Heart right ventricle (tissue), 16 donors: ENCODE measurements at regions not wholly inside any gene's neighbourhood (a gene's known extent, or its start where the extent isn't known, plus 50 kb on each side); places are given as distances from the start of the nearest gene placed in this dataset.
A peak's percentile ranks its signal among the peaks of the same experiment; 100 is the strongest.

Source experiments
- ATAC-seq, 8 donors: fragments of 200-7000 bp; cut with Tn5 transposase; one replicate each; pipeline ENCODE4 v1.9.1; 2020; ENCODE audit warnings: mild to moderate bottlenecking in 8 of 8, moderate library complexity in 8 of 8, moderate number of reproducible peaks in 1 of 8
- DNase-seq, 2 donors: peaks; one replicate each; pipeline ENCODE4 v3.0.0-alpha.2; 2020
- H3K27ac ChIP-seq, 10 donors: fragments of 200-600 bp; sonication (generic) in 2 of 10; one replicate each; pipeline versions ENCODE4 v1.5.0 to v1.8.0; 2020 to 2022; ENCODE audit warnings: mild to moderate bottlenecking in 3 of 10
- H3K27me3 ChIP-seq, 7 donors: fragments of 200-600 bp; one replicate each; pipeline ENCODE4 v1.8.0; 2021 to 2022; ENCODE audit warnings: mild to moderate bottlenecking in 2 of 7
- H3K36me3 ChIP-seq, 9 donors: fragments of 200-600 bp; sonication (generic) in 1 of 9; one replicate each; pipeline versions ENCODE4 v1.5.0 to v1.8.0; 2020 to 2022; ENCODE audit warnings: mild to moderate bottlenecking in 2 of 9
- H3K4me1 ChIP-seq, 9 donors: fragments of 200-600 bp; sonication (generic) in 1 of 9; one replicate each; pipeline versions ENCODE4 v1.5.0 to v1.8.0; 2020 to 2022; ENCODE audit warnings: mild to moderate bottlenecking in 4 of 9
- H3K4me3 ChIP-seq, 10 donors: fragments of 200-600 bp; sonication (generic) in 2 of 10; one replicate each; pipeline versions ENCODE4 v1.5.0 to v1.8.0; 2020 to 2022; ENCODE audit warnings: mild to moderate bottlenecking in 7 of 10, moderate library complexity in 2 of 10
- H3K9me3 ChIP-seq, 11 donors: fragments of 200-600 bp in 10 of 11; sonication (generic) in 2 of 11; one replicate each; pipeline versions ENCODE4 v1.5.0 to v1.8.0; 2013 to 2022; ENCODE audit warnings: mild to moderate bottlenecking in 2 of 11, control low read depth in 1 of 11, moderate library complexity in 1 of 11
- WGBS, 2 donors: extraction: QIAGEN DNeasy Blood & Tissue Kit; methylation state at CpG; one replicate each; pipeline ENCODE4 v1.1.7; 2013; ENCODE audit warnings: inconsistent platforms in 1 of 2; 5-methylcytosine and 5-hydroxymethylcytosine counted together
- intact Hi-C, 10 donors: fragments of 100-400 bp; cut with DNase I; formaldehyde crosslinking; loops; one replicate each; pipeline versions ENCODE4 v1.11.1 to v1.14.2; 2022
- TF ChIP-seq, protein P1 (sequence below), 9 donors: fragments of 200-600 bp; sonication (generic) in 2 of 9; IDR thresholded peaks; one replicate each; pipeline versions ENCODE4 v1.5.0 to v1.8.0; 2021 to 2022; ENCODE audit warnings: antibody characterized with exemption in 9 of 9, mild to moderate bottlenecking in 5 of 9, moderate library complexity in 1 of 9
- donor health status: Arrhythmogenic right ventricular cardiomyopathy.
- donor health status: ischemic (EF 13 %, LVEDD 7.1; RV severe dilation, severe dysfunction).
- donor health status: healthy with polysubstance abuse.
- donor health status: DM: no; HTN: yes; CAD: no.
- donor health status: DM: no; HTN: no; CAD: no.
- donor health status: ischemic (EF 25% LVEDD 6.9; RV normal size, moderate dysfunction).
- donor health status: ischemic (EF 25% LVEDD 5.7; RV mildly dilated, moderate dysfunction).
- donor health status: healthy.
- donor health status: DM: yes; HTN: yes; CAD: no.
- donor health status: Ischemic cardiomyopathy.
- donor health status: ischemic (EF 35%, LVEDD 5.7; RV mildly dilated, moderate dysfunction).
- donor health status: nonischemic (EF 11% LVEDD 7.7; RV severe dilation, severe dysfunction).
- donor health status: DM: yes; HTN: yes; CAD: no.
- donor health status: PGD.
- donor health status: ischemic (EF 29% LVEDD 5.4; RV normal size, mild dysfunction).
- donor health status: nonischemic (EF 23%, LVEDD 6.1; RV moderate dilation, normal function).

DNA sequence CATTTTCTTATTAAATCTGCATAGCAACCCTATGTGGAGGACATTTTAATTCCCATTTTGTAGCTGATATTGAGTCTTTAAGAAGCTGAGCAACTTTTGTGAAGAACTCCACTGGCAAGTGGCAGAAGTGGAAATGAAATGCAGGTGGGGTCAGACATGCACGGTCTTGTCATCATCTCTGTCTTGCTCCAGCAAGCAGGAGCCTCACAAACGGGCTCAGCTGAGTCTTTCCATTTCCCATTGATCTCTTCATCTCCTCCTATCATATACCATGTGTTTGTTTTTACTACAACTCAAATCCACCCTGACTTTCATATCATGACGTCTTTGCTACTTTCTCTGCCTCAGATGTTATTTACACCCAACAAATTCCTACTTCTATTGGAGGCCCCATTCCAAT lies 97.9 kb upstream of the TENM4 start:
- Histone ChIP-seq H3K27ac (no peak overlapping the region), H3K27me3 (peaks cover 0 to 5% (median 0%) of the 10 kb centered on the region in 7 donors), H3K4me1 (no peaks in the 10 kb centered on the region), H3K9me3 (no peaks in the 10 kb centered on the region), H3K4me3 (no peak overlapping the region), H3K36me3 (no peaks in the 10 kb centered on the region)
- DNase-seq (no peak), ATAC-seq (no peak)
- intact Hi-C loops = no loop called here
- TF ChIP-seq, protein P1, sequence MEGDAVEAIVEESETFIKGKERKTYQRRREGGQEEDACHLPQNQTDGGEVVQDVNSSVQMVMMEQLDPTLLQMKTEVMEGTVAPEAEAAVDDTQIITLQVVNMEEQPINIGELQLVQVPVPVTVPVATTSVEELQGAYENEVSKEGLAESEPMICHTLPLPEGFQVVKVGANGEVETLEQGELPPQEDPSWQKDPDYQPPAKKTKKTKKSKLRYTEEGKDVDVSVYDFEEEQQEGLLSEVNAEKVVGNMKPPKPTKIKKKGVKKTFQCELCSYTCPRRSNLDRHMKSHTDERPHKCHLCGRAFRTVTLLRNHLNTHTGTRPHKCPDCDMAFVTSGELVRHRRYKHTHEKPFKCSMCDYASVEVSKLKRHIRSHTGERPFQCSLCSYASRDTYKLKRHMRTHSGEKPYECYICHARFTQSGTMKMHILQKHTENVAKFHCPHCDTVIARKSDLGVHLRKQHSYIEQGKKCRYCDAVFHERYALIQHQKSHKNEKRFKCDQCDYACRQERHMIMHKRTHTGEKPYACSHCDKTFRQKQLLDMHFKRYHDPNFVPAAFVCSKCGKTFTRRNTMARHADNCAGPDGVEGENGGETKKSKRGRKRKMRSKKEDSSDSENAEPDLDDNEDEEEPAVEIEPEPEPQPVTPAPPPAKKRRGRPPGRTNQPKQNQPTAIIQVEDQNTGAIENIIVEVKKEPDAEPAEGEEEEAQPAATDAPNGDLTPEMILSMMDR (IDR thresholded peaks at IDR 0.05) = no peak
- 57 to 63% methylated on average over 3 of the region's 3 CpGs for WGBS, 2 donors

DNA sequence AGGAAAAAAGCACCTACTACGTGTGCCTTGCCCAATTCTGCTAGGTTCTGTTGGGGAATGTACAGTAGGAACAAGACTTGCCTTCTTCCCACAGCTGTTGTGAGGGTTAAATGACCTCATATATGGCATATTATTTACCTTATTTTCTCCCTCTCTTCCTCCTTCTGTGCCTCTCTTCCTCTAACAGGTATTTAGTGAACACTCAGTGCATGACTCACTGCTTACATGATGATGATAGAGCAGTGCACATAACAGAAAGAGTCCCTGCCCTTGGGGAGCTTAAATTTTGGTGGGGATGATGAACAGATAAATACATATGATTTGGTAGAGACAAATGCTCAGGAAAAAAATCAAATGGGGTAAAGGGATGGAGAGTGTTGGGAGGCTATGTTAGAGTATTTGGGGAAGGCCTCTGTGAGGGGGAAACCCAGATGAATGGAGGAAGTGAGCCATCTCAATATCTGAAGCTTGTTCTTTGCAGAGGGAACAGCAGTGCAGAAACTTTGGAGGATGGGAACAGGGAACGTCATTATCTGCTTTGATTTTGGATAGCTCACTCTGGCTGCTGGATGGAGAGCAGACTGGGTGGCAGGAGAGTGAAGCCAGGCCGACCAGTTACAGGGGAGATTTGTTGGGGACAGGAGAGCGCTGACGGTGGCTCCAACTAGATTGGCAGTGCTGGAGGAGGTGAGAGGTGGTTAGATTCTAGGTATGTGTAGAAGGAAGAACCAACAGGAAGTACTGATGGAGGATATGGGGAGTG lies 95.5 kb upstream of the TENM4 start:
- H3K9me3 ChIP-seq = no peaks in the 10 kb centered on the region
- no peak overlapping the region for H3K4me3 ChIP-seq
- 44 to 48% methylated on average over 5 of the region's 5 CpGs for WGBS, 2 donors
- no peaks in the 10 kb centered on the region for H3K4me1 ChIP-seq
- intact Hi-C loops = no loop called here
- ATAC-seq (peak in 6 of 8 donors; percentile 20 to 77 (median 54)), DNase-seq (peak; percentile 15 to 16)
- H3K27me3 ChIP-seq = peaks cover 0 to 5% (median 0%) of the 10 kb centered on the region in 7 donors
- H3K36me3 ChIP-seq = no peaks in the 10 kb centered on the region
- TF ChIP-seq, protein P1 (IDR thresholded peaks at IDR 0.05) = no peak
- no peak overlapping the region for H3K27ac ChIP-seq

DNA sequence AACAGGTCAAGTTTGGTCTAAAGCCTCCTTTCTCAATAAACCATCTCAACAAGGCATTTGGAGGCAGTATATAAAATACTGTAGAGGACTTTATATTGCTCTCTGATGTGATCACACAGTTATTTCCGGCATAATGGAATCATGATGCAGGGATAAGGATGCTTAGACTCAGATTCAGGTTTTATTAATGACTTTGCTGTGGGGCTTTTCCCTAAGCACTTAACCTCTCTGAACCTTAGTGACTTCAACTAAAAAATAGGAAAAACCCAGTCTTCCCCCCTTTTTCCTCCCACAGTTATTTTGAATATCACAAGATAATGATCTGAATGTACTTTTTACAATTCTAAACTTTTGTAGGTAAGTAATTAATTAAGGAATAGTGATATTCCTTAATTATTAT lies 94.8 kb upstream of the TENM4 start:
- no peak for ATAC-seq
- Histone ChIP-seq H3K27me3 (peaks cover 0 to 5% (median 0%) of the 10 kb centered on the region in 7 donors), H3K9me3 (no peaks in the 10 kb centered on the region), H3K27ac (no peak overlapping the region), H3K4me1 (no peaks in the 10 kb centered on the region), H3K4me3 (no peak overlapping the region), H3K36me3 (no peaks in the 10 kb centered on the region)
- no peak for DNase-seq
- TF ChIP-seq, protein P1 (IDR thresholded peaks at IDR 0.05) = no peak
- intact Hi-C loops = no loop called here
- WGBS, 2 donors = 74 to 80% methylated on average over 1 of the region's 1 CpG

DNA sequence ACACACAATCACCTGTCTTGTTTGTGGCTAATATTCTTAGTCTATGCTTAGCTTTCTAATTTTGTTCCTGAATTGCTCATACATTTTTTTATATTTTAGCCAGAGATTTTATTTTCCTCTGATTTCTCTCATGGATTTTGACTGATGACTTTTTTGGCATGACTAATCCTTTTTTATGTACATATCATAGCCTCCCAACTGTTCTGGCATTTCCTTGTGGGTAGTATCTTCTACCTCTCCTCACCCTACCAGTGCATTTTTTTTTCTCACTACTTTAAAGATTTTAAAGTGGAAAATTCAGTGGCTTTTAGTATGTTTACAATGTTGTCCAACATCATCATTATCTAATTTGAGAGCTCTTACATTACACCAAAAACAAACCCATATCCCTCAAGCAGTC lies 84.4 kb upstream of the TENM4 start:
- DNase-seq (no peak), ATAC-seq (no peak)
- Histone ChIP-seq H3K36me3 (no peaks in the 10 kb centered on the region), H3K4me3 (no peak overlapping the region), H3K9me3 (peaks cover 0 to 7% (median 0%) of the 10 kb centered on the region in 11 donors), H3K27ac (no peak overlapping the region), H3K27me3 (no peaks in the 10 kb centered on the region), H3K4me1 (no peaks in the 10 kb centered on the region)
- intact Hi-C loops = no loop called here
- TF ChIP-seq, protein P1 (IDR thresholded peaks at IDR 0.05) = no peak
